H54 (cell line): ENCODE measurements at regions not wholly inside any gene's neighbourhood (a gene's known extent, or its start where the extent isn't known, plus 50 kb on each side); places are given as distances from the start of the nearest gene placed in this dataset.

ENCODE experiments used
- DNase-seq: peaks from one replicate; pipeline ENCODE4 v3.0.0; 2011; ENCODE audit warnings: low spot score, mixed read lengths; ENCODE audit not compliant: insufficient read length
- FAIRE-seq: peaks from 3 replicates; lab custom pipeline; 2011; peaks lifted over from hg19 to GRCh38; lab: Jason Lieb, UNC
- POLR2A ChIP-seq: IDR thresholded peaks from 2 replicates; pipeline ENCODE4 v1.6.1; 2011; ENCODE audit warnings: low read depth, mild to moderate bottlenecking, low read length

GRCh38 chr6:125554456-125554855, 195.0 kb upstream of the HEY2 start:
- FAIRE-seq (no peak), DNase-seq (no peak)
- TF ChIP-seq POLR2A: no peak

- no peak for TF ChIP-seq POLR2A
- DNase-seq (no peak), FAIRE-seq (no peak)
Observed at GRCh38 chr6:125558241-125558843, 191.1 kb upstream of the HEY2 start.

GRCh38 chr6:125558907-125559306, 190.5 kb upstream of the HEY2 start:
- DNase-seq (no peak), FAIRE-seq (no peak)
- TF ChIP-seq POLR2A: no peak

GRCh38 chr6:125562156-125562555, 187.3 kb upstream of the HEY2 start:
- no peak for TF ChIP-seq POLR2A
- no peak for FAIRE-seq

GRCh38 chr6:125564941-125565340, 184.5 kb upstream of the HEY2 start:
- DNase-seq: no peak
- no peak for FAIRE-seq
- TF ChIP-seq POLR2A: no peak

More at GRCh38 chr6:125562156-125562555, 187.3 kb upstream of the HEY2 start:
- DNase-seq: no peak

GRCh38 chr6:125567407-125567806, 182.0 kb upstream of the HEY2 start:
- TF ChIP-seq POLR2A: no peak
- DNase-seq (no peak), FAIRE-seq (no peak)

GRCh38 chr6:125568609-125569008, 180.8 kb upstream of the HEY2 start:
- no peak for DNase-seq
- no peak for FAIRE-seq
- no peak for TF ChIP-seq POLR2A

- FAIRE-seq: no peak
- DNase-seq: no peak
Observed at GRCh38 chr6:125570526-125570925, 178.9 kb upstream of the HEY2 start.

GRCh38 chr6:125571207-125571755, 178.2 kb upstream of the HEY2 start:
- DNase-seq (no peak), FAIRE-seq (no peak)
- no peak for TF ChIP-seq POLR2A

More at GRCh38 chr6:125570526-125570925, 178.9 kb upstream of the HEY2 start:
- no peak for TF ChIP-seq POLR2A

- DNase-seq (no peak), FAIRE-seq (no peak)
- no peak for TF ChIP-seq POLR2A
Observed at GRCh38 chr6:125574604-125575003, 174.8 kb upstream of the HEY2 start.

GRCh38 chr6:125577124-125577662, 172.2 kb upstream of the HEY2 start:
- DNase-seq: no peak
- TF ChIP-seq POLR2A: no peak
- no peak for FAIRE-seq

GRCh38 chr6:125584468-125584939, 164.9 kb upstream of the HEY2 start:
- no peak for DNase-seq
- no peak for TF ChIP-seq POLR2A
- no peak for FAIRE-seq

GRCh38 chr6:125585470-125585869, 164.0 kb upstream of the HEY2 start:
- DNase-seq (no peak), FAIRE-seq (no peak)
- TF ChIP-seq POLR2A: no peak

- DNase-seq: no peak
Observed at GRCh38 chr6:125586074-125586473, 163.4 kb upstream of the HEY2 start.

GRCh38 chr6:125586605-125587004, 162.8 kb upstream of the HEY2 start:
- no peak for TF ChIP-seq POLR2A
- no peak for FAIRE-seq

More at GRCh38 chr6:125586074-125586473, 163.4 kb upstream of the HEY2 start:
- TF ChIP-seq POLR2A: no peak
- no peak for FAIRE-seq

More at GRCh38 chr6:125586605-125587004, 162.8 kb upstream of the HEY2 start:
- no peak for DNase-seq
